ENCODE measurements at regions not wholly inside any gene's neighbourhood (a gene's known extent, or its start where the extent isn't known, plus 50 kb on each side); places are given as distances from the start of the nearest gene placed in this dataset.

DNA sequence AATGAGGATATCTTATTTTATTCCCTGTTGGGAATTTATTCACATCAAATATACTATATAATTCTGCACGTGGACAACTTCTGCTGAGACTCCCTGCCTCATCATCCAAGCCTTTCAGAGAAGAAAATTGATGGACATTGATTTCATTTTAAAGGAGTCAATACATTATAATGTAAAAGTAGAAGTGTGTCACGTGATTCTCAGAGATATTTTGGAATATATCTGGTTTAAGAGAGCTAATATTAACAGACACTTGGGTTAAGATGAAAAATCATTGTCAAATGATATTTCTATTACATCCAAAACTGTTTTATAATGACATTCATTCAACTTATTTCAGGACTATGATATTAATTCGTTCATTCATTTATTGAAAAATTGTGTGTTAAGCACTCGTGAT is 314.2 kb downstream of the ADGRL2 start:
- no peaks in the 10 kb centered on the region for H3K36me3 Mint-ChIP-seq (ENCODE audit: low read depth)
- no peak for DNase-seq (ENCODE audit: low read depth, low spot score)
- no peaks in the 10 kb centered on the region for H3K9me3 Mint-ChIP-seq
- H3K27ac Mint-ChIP-seq (ENCODE audit: unreplicated experiment), result no peak overlapping the region
- H3K4me3 Mint-ChIP-seq, result no peak overlapping the region
- H3K27me3 Mint-ChIP-seq (ENCODE audit: low read depth), result no peaks in the 10 kb centered on the region
- H3K4me1 Mint-ChIP-seq, result no peaks in the 10 kb centered on the region
- TF ChIP-seq, protein P1, sequence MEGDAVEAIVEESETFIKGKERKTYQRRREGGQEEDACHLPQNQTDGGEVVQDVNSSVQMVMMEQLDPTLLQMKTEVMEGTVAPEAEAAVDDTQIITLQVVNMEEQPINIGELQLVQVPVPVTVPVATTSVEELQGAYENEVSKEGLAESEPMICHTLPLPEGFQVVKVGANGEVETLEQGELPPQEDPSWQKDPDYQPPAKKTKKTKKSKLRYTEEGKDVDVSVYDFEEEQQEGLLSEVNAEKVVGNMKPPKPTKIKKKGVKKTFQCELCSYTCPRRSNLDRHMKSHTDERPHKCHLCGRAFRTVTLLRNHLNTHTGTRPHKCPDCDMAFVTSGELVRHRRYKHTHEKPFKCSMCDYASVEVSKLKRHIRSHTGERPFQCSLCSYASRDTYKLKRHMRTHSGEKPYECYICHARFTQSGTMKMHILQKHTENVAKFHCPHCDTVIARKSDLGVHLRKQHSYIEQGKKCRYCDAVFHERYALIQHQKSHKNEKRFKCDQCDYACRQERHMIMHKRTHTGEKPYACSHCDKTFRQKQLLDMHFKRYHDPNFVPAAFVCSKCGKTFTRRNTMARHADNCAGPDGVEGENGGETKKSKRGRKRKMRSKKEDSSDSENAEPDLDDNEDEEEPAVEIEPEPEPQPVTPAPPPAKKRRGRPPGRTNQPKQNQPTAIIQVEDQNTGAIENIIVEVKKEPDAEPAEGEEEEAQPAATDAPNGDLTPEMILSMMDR (conservative IDR thresholded peaks at IDR 0.05), result no peak

DNA sequence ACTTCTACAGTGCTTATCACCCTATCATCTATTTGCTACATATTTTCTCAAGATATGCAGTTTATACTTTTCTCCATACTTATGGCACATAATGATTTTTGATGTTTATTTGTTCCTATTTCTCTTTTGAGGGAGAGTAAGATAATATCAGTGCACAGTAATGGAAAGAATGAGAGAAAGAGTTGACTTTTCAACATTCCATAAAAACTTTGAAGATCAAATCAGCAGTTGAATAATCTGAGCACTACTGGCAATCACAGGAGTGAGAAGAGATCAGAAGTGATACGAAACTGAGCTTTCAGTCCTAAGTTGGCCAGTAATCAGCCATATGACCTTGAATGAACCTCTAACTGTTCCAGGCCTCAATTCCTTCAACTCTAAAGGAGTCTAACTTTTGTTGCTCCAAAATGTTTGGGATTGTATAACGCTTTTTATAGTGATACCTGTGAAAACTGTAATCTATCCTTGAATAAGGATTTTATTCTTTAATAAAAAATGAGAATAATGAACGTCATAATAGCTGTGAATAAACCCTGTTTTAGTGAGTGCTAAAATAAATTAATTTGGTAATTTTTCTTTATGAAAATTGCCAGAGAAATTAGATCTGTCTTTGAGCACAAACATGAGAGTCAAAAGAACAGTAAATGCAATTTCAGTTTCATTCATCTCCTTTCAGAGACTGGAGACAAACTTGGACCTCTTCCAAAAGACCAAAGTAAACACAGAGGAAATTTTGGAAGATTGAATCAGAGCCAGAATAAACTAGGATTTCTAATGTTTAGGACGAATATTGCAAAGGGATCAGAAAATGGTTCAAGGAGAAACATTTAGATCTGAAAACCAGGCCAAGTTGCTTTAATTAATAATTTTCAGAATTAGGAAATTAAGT is 309.9 kb downstream of the ADGRL2 start:
- Mint-ChIP-seq H3K4me3 (no peak overlapping the region), H3K27me3 (ENCODE audit: low read depth) (no peaks in the 10 kb centered on the region), H3K4me1 (no peaks in the 10 kb centered on the region), H3K27ac (ENCODE audit: unreplicated experiment) (no peak overlapping the region), H3K36me3 (ENCODE audit: low read depth) (no peaks in the 10 kb centered on the region), H3K9me3 (no peaks in the 10 kb centered on the region)
- DNase-seq (ENCODE audit: low read depth, low spot score), result no peak
- TF ChIP-seq, protein P1 (conservative IDR thresholded peaks at IDR 0.05), result no peak

DNA sequence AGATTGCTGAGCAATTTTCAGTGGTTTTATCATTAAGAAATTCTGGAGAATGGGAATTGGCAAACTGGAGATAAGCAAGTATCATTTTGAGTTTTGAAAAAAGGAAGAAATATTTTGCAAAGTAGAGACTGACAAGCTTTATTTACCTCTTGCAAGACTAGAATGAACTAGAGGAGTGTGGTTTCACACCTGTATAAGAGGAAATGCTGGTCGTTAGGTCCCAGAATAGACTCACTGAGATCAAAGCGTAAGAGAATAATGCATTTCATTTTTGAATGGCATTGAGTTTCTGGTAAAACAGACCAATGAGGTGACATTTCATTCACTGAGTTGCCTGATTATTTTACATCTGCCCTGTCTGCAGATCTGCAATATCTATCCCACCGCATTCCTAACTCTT is 308.1 kb downstream of the ADGRL2 start:
- H3K36me3 Mint-ChIP-seq (ENCODE audit: low read depth), result peaks cover 5% of the 10 kb centered on the region
- DNase-seq (ENCODE audit: low read depth, low spot score), result no peak
- H3K4me3 Mint-ChIP-seq, result no peak overlapping the region
- peaks cover 7% of the 10 kb centered on the region for H3K9me3 Mint-ChIP-seq
- H3K4me1 Mint-ChIP-seq, result no peaks in the 10 kb centered on the region
- H3K27ac Mint-ChIP-seq (ENCODE audit: unreplicated experiment), result no peak overlapping the region
- TF ChIP-seq, protein P1 (conservative IDR thresholded peaks at IDR 0.05), result no peak
- no peaks in the 10 kb centered on the region for H3K27me3 Mint-ChIP-seq (ENCODE audit: low read depth)

DNA sequence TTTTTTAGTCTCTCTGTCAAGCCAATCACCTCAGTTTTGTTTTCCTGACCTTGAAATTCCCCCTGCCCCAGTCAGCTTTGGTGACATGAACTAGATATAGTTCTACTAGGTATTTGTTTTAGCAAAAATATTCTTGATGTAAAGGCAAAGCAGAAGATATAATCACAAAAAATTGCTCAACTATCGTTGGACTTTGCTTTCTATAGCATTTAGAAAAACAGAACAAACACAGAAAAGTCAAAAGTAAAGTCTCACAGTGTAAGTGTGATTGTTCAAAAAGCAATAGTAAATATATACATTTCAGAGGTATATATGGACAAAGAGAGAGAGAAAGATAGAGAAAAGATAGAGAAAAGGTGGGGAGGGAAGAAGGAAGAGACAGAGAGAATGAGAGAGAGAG is 305.9 kb downstream of the ADGRL2 start:
- Mint-ChIP-seq H3K9me3 (peaks cover 7% of the 10 kb centered on the region), H3K36me3 (ENCODE audit: low read depth) (peaks cover 5% of the 10 kb centered on the region), H3K4me3 (no peak overlapping the region), H3K27me3 (ENCODE audit: low read depth) (no peaks in the 10 kb centered on the region), H3K27ac (ENCODE audit: unreplicated experiment) (no peak overlapping the region), H3K4me1 (no peaks in the 10 kb centered on the region)
- DNase-seq (ENCODE audit: low read depth, low spot score), result no peak
- TF ChIP-seq, protein P1 (conservative IDR thresholded peaks at IDR 0.05), result no peak

DNA sequence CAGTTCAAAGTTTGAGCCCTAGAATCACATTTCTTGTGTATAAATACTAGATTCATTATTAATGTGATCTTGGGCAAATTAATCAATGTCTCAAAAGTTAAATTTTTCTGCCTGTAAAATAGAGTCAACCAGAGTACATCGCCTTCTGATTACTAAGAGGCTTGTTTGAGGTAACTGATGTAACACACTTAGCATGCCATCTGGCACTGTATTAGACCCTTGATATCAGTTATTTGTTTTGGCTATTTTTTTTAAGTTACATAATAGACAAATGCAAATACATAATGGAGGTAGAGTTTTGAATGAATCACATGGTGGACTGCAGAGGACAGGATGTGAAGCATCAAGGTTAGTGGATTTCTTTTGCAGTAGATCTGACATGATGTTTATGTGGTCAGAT is 298.4 kb downstream of the ADGRL2 start:
- no peaks in the 10 kb centered on the region for H3K36me3 Mint-ChIP-seq (ENCODE audit: low read depth)

More for the DNA sequence above, 298.4 kb downstream of the ADGRL2 start:
- Mint-ChIP-seq H3K27me3 (ENCODE audit: low read depth) (no peaks in the 10 kb centered on the region), H3K27ac (ENCODE audit: unreplicated experiment) (no peak overlapping the region), H3K9me3 (no peaks in the 10 kb centered on the region), H3K4me3 (no peak overlapping the region), H3K4me1 (peaks cover 21% of the 10 kb centered on the region)
- TF ChIP-seq, protein P1 (conservative IDR thresholded peaks at IDR 0.05), result no peak
- DNase-seq (ENCODE audit: low read depth, low spot score), result no peak
